SK-N-SH treated with all-trans-retinoic acid at 6 μM for 48 hours (cell line): ENCODE measurements at regions not wholly inside any gene's neighbourhood (a gene's known extent, or its start where the extent isn't known, plus 50 kb on each side); places are given as distances from the start of the nearest gene placed in this dataset.

ENCODE experiments used
- ATAC-seq: fragments of 200-7000 bp; cut with Tn5 transposase; 3 replicates; pipeline ENCODE4 v1.9.1; 2020; ENCODE audit warnings: mild to moderate bottlenecking, moderate library complexity
- ARNTL ChIP-seq: fragments of 450-650 bp; formaldehyde crosslinking; IDR thresholded peaks from 2 replicates; pipeline ENCODE4 v1.5.0; 2020; ENCODE audit warnings: low read depth, mild to moderate bottlenecking, moderate library complexity, borderline replicate concordance
- BACH2 ChIP-seq: fragments of 250-450 bp; sonication (Bioruptor Pico); IDR thresholded peaks from 2 replicates; pipeline ENCODE4 v1.9.0; 2021; ENCODE audit warnings: mild to moderate bottlenecking, borderline replicate concordance
- CREB5 ChIP-seq: fragments of 250-450 bp; sonication (Bioruptor Pico); IDR thresholded peaks from 2 replicates; pipeline ENCODE4 v1.5.1; 2020; ENCODE audit warnings: low read depth, mild to moderate bottlenecking, moderate library complexity
- CSDC2 ChIP-seq: fragments of 250-450 bp; sonication (Bioruptor Pico); IDR thresholded peaks from 2 replicates; pipeline ENCODE4 v1.5.0; 2020; ENCODE audit warnings: mild to moderate bottlenecking, moderate library complexity
- ESRRG ChIP-seq: fragments of 250-450 bp; sonication (Bioruptor Pico); IDR thresholded peaks from 2 replicates; pipeline ENCODE4 v1.6.1; 2021; ENCODE audit warnings: mild to moderate bottlenecking
- GLIS3 ChIP-seq: fragments of 250-450 bp; sonication (Bioruptor Pico); IDR thresholded peaks from 2 replicates; pipeline ENCODE4 v1.5.0; 2020; ENCODE audit warnings: mild to moderate bottlenecking, moderate library complexity
- ISL1 ChIP-seq: fragments of 250-450 bp; sonication (Bioruptor Pico); IDR thresholded peaks from 2 replicates; pipeline ENCODE4 v2.1.2; 2022; ENCODE audit warnings: mild to moderate bottlenecking, moderate library complexity
- OSR1 ChIP-seq: fragments of 250-450 bp; sonication (Bioruptor Pico); IDR thresholded peaks from 2 replicates; pipeline ENCODE4 v1.8.0; 2022; ENCODE audit warnings: moderate library complexity, mild to moderate bottlenecking, inconsistent platforms
- PATZ1 ChIP-seq: fragments of 250-450 bp; sonication (Bioruptor Pico); IDR thresholded peaks from 2 replicates; pipeline ENCODE4 v1.8.0; 2020; ENCODE audit warnings: mild to moderate bottlenecking, moderate library complexity, borderline replicate concordance
- POU6F1 ChIP-seq: fragments of 250-450 bp; sonication (Bioruptor Pico); IDR thresholded peaks from 2 replicates; pipeline ENCODE4 v1.8.0; 2021; ENCODE audit warnings: low read depth, mild to moderate bottlenecking, moderate library complexity, borderline replicate concordance
- PPARA ChIP-seq: fragments of 250-450 bp; sonication (Bioruptor Pico); IDR thresholded peaks from 2 replicates; pipeline ENCODE4 v1.5.0; 2020; ENCODE audit warnings: mild to moderate bottlenecking, borderline replicate concordance
- RARB ChIP-seq: fragments of 250-450 bp; sonication (Bioruptor Pico); IDR thresholded peaks from 2 replicates; pipeline ENCODE4 v1.8.0; 2021; ENCODE audit warnings: mild to moderate bottlenecking, moderate library complexity
- TCF4 ChIP-seq: fragments of 250-450 bp; sonication (Bioruptor Pico); IDR thresholded peaks from 2 replicates; pipeline ENCODE4 v1.8.0; 2021; ENCODE audit warnings: mild to moderate bottlenecking, moderate library complexity, borderline replicate concordance
- TOX ChIP-seq: fragments of 250-450 bp; sonication (Bioruptor Pico); IDR thresholded peaks from 2 replicates; pipeline ENCODE4 v1.8.0; 2021; ENCODE audit warnings: mild to moderate bottlenecking, moderate library complexity, borderline replicate concordance
- TSHZ2 ChIP-seq: fragments of 250-450 bp; sonication (Bioruptor Pico); IDR thresholded peaks from 2 replicates; pipeline ENCODE4 v1.5.0; 2020; ENCODE audit warnings: mild to moderate bottlenecking, moderate library complexity
- ZC3H10 ChIP-seq: fragments of 250-450 bp; sonication (Bioruptor Pico); IDR thresholded peaks from 2 replicates; pipeline ENCODE4 v1.5.1; 2021; ENCODE audit warnings: mild to moderate bottlenecking, moderate library complexity
- ZFP3 ChIP-seq: fragments of 250-450 bp; sonication (Bioruptor Pico); IDR thresholded peaks from 2 replicates; pipeline ENCODE4 v1.5.0; 2020; ENCODE audit warnings: mild to moderate bottlenecking, moderate library complexity
- ZNF565 ChIP-seq: fragments of 450-650 bp; formaldehyde crosslinking; conservative IDR thresholded peaks from 2 replicates; pipeline ENCODE4 v1.5.0; 2020; ENCODE audit warnings: low read depth, mild to moderate bottlenecking, moderate library complexity
- ZNF70 ChIP-seq: fragments of 450-650 bp; formaldehyde crosslinking; IDR thresholded peaks from 2 replicates; pipeline ENCODE4 v1.5.0; 2020; ENCODE audit warnings: mild to moderate bottlenecking, moderate library complexity
- ZNF8 ChIP-seq: fragments of 450-650 bp; formaldehyde crosslinking; IDR thresholded peaks from 2 replicates; pipeline ENCODE4 v1.5.0; 2020; ENCODE audit warnings: mild to moderate bottlenecking, moderate library complexity

GRCh38 chrX:45668686-45669443, 468.2 kb upstream of the DIPK2B start:
- TF ChIP-seq ZC3H10 (CRISPR knock-in tag), result no peak
- no peak for TF ChIP-seq BACH2
- no peak for TF ChIP-seq ZNF8 (CRISPR knock-in tag)
- peak; percentile 84 for ATAC-seq

- no peak for ATAC-seq
- TF ChIP-seq ARNTL (CRISPR knock-in tag) (no peak), TOX (CRISPR knock-in tag) (no peak), PPARA (CRISPR knock-in tag) (no peak), CSDC2 (CRISPR knock-in tag) (no peak), PATZ1 (CRISPR knock-in tag) (no peak), OSR1 (CRISPR knock-in tag) (no peak), ESRRG (CRISPR knock-in tag) (no peak), POU6F1 (CRISPR knock-in tag) (no peak), TSHZ2 (CRISPR knock-in tag) (no peak), BACH2 (no peak), ZNF70 (CRISPR knock-in tag) (no peak), GLIS3 (CRISPR knock-in tag) (no peak), RARB (CRISPR knock-in tag) (no peak), ISL1 (CRISPR knock-in tag) (no peak), ZNF565 (no peak)
These were observed 467.0 kb upstream of the DIPK2B start for GRCh38 chrX:45667666-45668065.

- ATAC-seq, result no peak
- TF ChIP-seq ZNF70 (CRISPR knock-in tag) (no peak), ZFP3 (CRISPR knock-in tag) (no peak)
These were observed 464.1 kb upstream of the DIPK2B start for GRCh38 chrX:45664727-45665290.

- TF ChIP-seq ZFP3 (CRISPR knock-in tag), result no peak
- TF ChIP-seq CREB5 (CRISPR knock-in tag), result no peak
- ATAC-seq, result no peak
These were observed 459.8 kb upstream of the DIPK2B start for GRCh38 chrX:45660477-45660876.

GRCh38 chrX:45633419-45633818, 432.7 kb upstream of the DIPK2B start:
- ATAC-seq, result no peak
- TF ChIP-seq ISL1 (CRISPR knock-in tag), result no peak
- no peak for TF ChIP-seq ZC3H10 (CRISPR knock-in tag)
- TF ChIP-seq TSHZ2 (CRISPR knock-in tag), result no peak
- TF ChIP-seq ZFP3 (CRISPR knock-in tag), result no peak
- TF ChIP-seq BACH2, result no peak
- TF ChIP-seq CREB5 (CRISPR knock-in tag), result no peak
- TF ChIP-seq RARB (CRISPR knock-in tag), result no peak
- TF ChIP-seq OSR1 (CRISPR knock-in tag), result no peak
- no peak for TF ChIP-seq PPARA (CRISPR knock-in tag)
- no peak for TF ChIP-seq ZNF8 (CRISPR knock-in tag)
- no peak for TF ChIP-seq ESRRG (CRISPR knock-in tag)
- TF ChIP-seq ZNF70 (CRISPR knock-in tag), result no peak
- no peak for TF ChIP-seq TCF4
